SK-N-SH treated with all-trans-retinoic acid at 6 μM for 48 hours (cell line): ENCODE measurements at regions not wholly inside any gene's neighbourhood (a gene's known extent, or its start where the extent isn't known, plus 50 kb on each side); places are given as distances from the start of the nearest gene placed in this dataset.

ENCODE experiments used
- ARNTL ChIP-seq: fragments of 450-650 bp; formaldehyde crosslinking; IDR thresholded peaks from 2 replicates; pipeline ENCODE4 v1.5.0; 2020; ENCODE audit warnings: low read depth, mild to moderate bottlenecking, moderate library complexity, borderline replicate concordance
- CSDC2 ChIP-seq: fragments of 250-450 bp; sonication (Bioruptor Pico); IDR thresholded peaks from 2 replicates; pipeline ENCODE4 v1.5.0; 2020; ENCODE audit warnings: mild to moderate bottlenecking, moderate library complexity
- PPARA ChIP-seq: fragments of 250-450 bp; sonication (Bioruptor Pico); IDR thresholded peaks from 2 replicates; pipeline ENCODE4 v1.5.0; 2020; ENCODE audit warnings: mild to moderate bottlenecking, borderline replicate concordance
- SNAI2 ChIP-seq: fragments of 250-450 bp; sonication (Bioruptor Pico); IDR thresholded peaks from 2 replicates; pipeline ENCODE4 v1.5.0; 2020; ENCODE audit warnings: mild to moderate bottlenecking, moderate library complexity
- ZC3H10 ChIP-seq: fragments of 250-450 bp; sonication (Bioruptor Pico); IDR thresholded peaks from 2 replicates; pipeline ENCODE4 v1.5.1; 2021; ENCODE audit warnings: mild to moderate bottlenecking, moderate library complexity
- ZFP3 ChIP-seq: fragments of 250-450 bp; sonication (Bioruptor Pico); IDR thresholded peaks from 2 replicates; pipeline ENCODE4 v1.5.0; 2020; ENCODE audit warnings: mild to moderate bottlenecking, moderate library complexity
- ZNF70 ChIP-seq: fragments of 450-650 bp; formaldehyde crosslinking; IDR thresholded peaks from 2 replicates; pipeline ENCODE4 v1.5.0; 2020; ENCODE audit warnings: mild to moderate bottlenecking, moderate library complexity
- ZNF8 ChIP-seq: fragments of 450-650 bp; formaldehyde crosslinking; IDR thresholded peaks from 2 replicates; pipeline ENCODE4 v1.5.0; 2020; ENCODE audit warnings: mild to moderate bottlenecking, moderate library complexity
- TF ChIP-seq, protein P1 (sequence below): fragments of 250-450 bp; sonication (Bioruptor Pico); IDR thresholded peaks from 2 replicates; pipeline ENCODE4 v1.8.0; 2020; ENCODE audit warnings: mild to moderate bottlenecking, moderate library complexity, borderline replicate concordance
- TF ChIP-seq, protein P2 (sequence below): fragments of 250-450 bp; sonication (Bioruptor Pico); IDR thresholded peaks from 2 replicates; pipeline ENCODE4 v1.8.0; 2021; ENCODE audit warnings: low read depth, mild to moderate bottlenecking, moderate library complexity, borderline replicate concordance
- TF ChIP-seq, protein P3 (sequence below): fragments of 250-450 bp; sonication (Bioruptor Pico); IDR thresholded peaks from 2 replicates; pipeline ENCODE4 v1.5.0; 2020; ENCODE audit warnings: mild to moderate bottlenecking, moderate library complexity

DNA sequence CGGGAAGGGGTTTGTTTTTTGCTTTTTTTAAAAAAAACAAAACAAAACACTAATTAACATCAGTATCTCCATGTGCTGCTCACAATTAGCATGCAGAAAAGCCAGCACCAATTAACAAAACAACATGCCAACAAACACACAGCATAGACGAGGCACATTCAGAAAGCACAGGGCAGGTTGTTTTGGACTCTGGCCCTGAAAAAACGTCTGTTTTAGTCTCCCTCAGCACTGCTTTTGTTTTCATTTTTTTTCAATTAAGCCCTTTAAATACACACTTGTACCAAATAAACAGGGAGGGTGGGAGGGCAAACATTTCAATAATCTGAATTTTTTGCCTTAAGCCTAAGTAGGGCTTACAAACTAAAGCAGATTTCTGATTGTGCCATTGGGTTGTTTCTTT, 309.6 kb downstream of the DTWD2 start:
- TF ChIP-seq, protein P1, sequence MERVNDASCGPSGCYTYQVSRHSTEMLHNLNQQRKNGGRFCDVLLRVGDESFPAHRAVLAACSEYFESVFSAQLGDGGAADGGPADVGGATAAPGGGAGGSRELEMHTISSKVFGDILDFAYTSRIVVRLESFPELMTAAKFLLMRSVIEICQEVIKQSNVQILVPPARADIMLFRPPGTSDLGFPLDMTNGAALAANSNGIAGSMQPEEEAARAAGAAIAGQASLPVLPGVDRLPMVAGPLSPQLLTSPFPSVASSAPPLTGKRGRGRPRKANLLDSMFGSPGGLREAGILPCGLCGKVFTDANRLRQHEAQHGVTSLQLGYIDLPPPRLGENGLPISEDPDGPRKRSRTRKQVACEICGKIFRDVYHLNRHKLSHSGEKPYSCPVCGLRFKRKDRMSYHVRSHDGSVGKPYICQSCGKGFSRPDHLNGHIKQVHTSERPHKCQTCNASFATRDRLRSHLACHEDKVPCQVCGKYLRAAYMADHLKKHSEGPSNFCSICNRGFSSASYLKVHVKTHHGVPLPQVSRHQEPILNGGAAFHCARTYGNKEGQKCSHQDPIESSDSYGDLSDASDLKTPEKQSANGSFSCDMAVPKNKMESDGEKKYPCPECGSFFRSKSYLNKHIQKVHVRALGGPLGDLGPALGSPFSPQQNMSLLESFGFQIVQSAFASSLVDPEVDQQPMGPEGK = no peak
- no peak for TF ChIP-seq CSDC2 (CRISPR knock-in tag)
- no peak for TF ChIP-seq PPARA (CRISPR knock-in tag)
- TF ChIP-seq, protein P2, sequence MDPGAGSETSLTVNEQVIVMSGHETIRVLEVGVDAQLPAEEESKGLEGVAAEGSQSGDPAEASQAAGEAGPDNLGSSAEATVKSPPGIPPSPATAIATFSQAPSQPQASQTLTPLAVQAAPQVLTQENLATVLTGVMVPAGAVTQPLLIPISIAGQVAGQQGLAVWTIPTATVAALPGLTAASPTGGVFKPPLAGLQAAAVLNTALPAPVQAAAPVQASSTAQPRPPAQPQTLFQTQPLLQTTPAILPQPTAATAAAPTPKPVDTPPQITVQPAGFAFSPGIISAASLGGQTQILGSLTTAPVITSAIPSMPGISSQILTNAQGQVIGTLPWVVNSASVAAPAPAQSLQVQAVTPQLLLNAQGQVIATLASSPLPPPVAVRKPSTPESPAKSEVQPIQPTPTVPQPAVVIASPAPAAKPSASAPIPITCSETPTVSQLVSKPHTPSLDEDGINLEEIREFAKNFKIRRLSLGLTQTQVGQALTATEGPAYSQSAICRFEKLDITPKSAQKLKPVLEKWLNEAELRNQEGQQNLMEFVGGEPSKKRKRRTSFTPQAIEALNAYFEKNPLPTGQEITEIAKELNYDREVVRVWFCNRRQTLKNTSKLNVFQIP (CRISPR knock-in tag) = no peak
- TF ChIP-seq, protein P3, sequence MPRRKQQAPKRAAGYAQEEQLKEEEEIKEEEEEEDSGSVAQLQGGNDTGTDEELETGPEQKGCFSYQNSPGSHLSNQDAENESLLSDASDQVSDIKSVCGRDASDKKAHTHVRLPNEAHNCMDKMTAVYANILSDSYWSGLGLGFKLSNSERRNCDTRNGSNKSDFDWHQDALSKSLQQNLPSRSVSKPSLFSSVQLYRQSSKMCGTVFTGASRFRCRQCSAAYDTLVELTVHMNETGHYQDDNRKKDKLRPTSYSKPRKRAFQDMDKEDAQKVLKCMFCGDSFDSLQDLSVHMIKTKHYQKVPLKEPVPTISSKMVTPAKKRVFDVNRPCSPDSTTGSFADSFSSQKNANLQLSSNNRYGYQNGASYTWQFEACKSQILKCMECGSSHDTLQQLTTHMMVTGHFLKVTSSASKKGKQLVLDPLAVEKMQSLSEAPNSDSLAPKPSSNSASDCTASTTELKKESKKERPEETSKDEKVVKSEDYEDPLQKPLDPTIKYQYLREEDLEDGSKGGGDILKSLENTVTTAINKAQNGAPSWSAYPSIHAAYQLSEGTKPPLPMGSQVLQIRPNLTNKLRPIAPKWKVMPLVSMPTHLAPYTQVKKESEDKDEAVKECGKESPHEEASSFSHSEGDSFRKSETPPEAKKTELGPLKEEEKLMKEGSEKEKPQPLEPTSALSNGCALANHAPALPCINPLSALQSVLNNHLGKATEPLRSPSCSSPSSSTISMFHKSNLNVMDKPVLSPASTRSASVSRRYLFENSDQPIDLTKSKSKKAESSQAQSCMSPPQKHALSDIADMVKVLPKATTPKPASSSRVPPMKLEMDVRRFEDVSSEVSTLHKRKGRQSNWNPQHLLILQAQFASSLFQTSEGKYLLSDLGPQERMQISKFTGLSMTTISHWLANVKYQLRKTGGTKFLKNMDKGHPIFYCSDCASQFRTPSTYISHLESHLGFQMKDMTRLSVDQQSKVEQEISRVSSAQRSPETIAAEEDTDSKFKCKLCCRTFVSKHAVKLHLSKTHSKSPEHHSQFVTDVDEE = no peak
- TF ChIP-seq ZNF70 (CRISPR knock-in tag) = no peak
- TF ChIP-seq ARNTL (CRISPR knock-in tag) = no peak
- no peak for TF ChIP-seq ZFP3 (CRISPR knock-in tag)
- TF ChIP-seq ZC3H10 (CRISPR knock-in tag) = no peak
- no peak for TF ChIP-seq SNAI2
- TF ChIP-seq ZNF8 (CRISPR knock-in tag) = no peak
